ENCODE measurements at regions not wholly inside any gene's neighbourhood (a gene's known extent, or its start where the extent isn't known, plus 50 kb on each side); places are given as distances from the start of the nearest gene placed in this dataset.
"Not testable (repeated sequence)": the region's sequence is repeated elsewhere in the genome, so short reads cannot be mapped to it uniquely, and the experiment has no call there.

- no peak overlapping the region for H3K27ac Mint-ChIP-seq
- H3K4me3 Mint-ChIP-seq (ENCODE audit: low read depth) = no peak overlapping the region
- H3K27me3 Mint-ChIP-seq (ENCODE audit: low read depth) = no peaks in the 10 kb centered on the region
These were observed 135.7 kb upstream of the ZC3H12A start for GRCh38 chr1:37338658-37339057.

GRCh38 chr1:37342736-37343135 is 131.6 kb upstream of the ZC3H12A start:
- intact Hi-C loops (cut with micrococcal nuclease) = no loop called here
- Mint-ChIP-seq H3K27ac (no peak overlapping the region), H3K27me3 (ENCODE audit: low read depth) (no peaks in the 10 kb centered on the region), H3K36me3 (ENCODE audit: low read depth) (no peaks in the 10 kb centered on the region), H3K9me3 (no peaks in the 10 kb centered on the region), H3K4me1 (ENCODE audit: low read depth) (no peaks in the 10 kb centered on the region), H3K4me3 (ENCODE audit: low read depth) (no peak overlapping the region)
- DNase-seq (ENCODE audit: low spot score) = no peak

More at GRCh38 chr1:37338658-37339057, 135.7 kb upstream of the ZC3H12A start:
- H3K4me1 Mint-ChIP-seq (ENCODE audit: low read depth) = no peaks in the 10 kb centered on the region
- no peak for DNase-seq (ENCODE audit: low spot score)
- no peaks in the 10 kb centered on the region for H3K36me3 Mint-ChIP-seq (ENCODE audit: low read depth)
- intact Hi-C loops (cut with micrococcal nuclease) = no loop called here
- H3K9me3 Mint-ChIP-seq = no peaks in the 10 kb centered on the region

- Mint-ChIP-seq H3K27ac (no peak overlapping the region), H3K9me3 (no peaks in the 10 kb centered on the region), H3K36me3 (ENCODE audit: low read depth) (no peaks in the 10 kb centered on the region), H3K4me3 (ENCODE audit: low read depth) (no peak overlapping the region), H3K4me1 (ENCODE audit: low read depth) (no peaks in the 10 kb centered on the region), H3K27me3 (ENCODE audit: low read depth) (no peaks in the 10 kb centered on the region)
- intact Hi-C loops (cut with micrococcal nuclease) = no loop called here
- no peak for DNase-seq (ENCODE audit: low spot score)
These were observed 127.2 kb upstream of the ZC3H12A start for GRCh38 chr1:37347104-37347649.

GRCh38 chr1:37353871-37354270 is 120.5 kb upstream of the ZC3H12A start:
- H3K36me3 Mint-ChIP-seq (ENCODE audit: low read depth) = no peaks in the 10 kb centered on the region
- H3K4me3 Mint-ChIP-seq (ENCODE audit: low read depth) = no peak overlapping the region
- intact Hi-C loops (cut with micrococcal nuclease) = no loop called here
- no peak overlapping the region for H3K27ac Mint-ChIP-seq
- peaks cover 5% of the 10 kb centered on the region for H3K27me3 Mint-ChIP-seq (ENCODE audit: low read depth)
- H3K9me3 Mint-ChIP-seq = no peaks in the 10 kb centered on the region
- DNase-seq (ENCODE audit: low spot score) = no peak
- H3K4me1 Mint-ChIP-seq (ENCODE audit: low read depth) = no peaks in the 10 kb centered on the region

GRCh38 chr1:37354876-37355650 is 119.3 kb upstream of the ZC3H12A start:
- Mint-ChIP-seq H3K9me3 (no peaks in the 10 kb centered on the region), H3K27ac (no peak overlapping the region), H3K4me1 (ENCODE audit: low read depth) (no peaks in the 10 kb centered on the region), H3K27me3 (ENCODE audit: low read depth) (peaks cover 5% of the 10 kb centered on the region), H3K4me3 (ENCODE audit: low read depth) (no peak overlapping the region), H3K36me3 (ENCODE audit: low read depth) (no peaks in the 10 kb centered on the region)
- no peak for DNase-seq (ENCODE audit: low spot score)
- intact Hi-C loops (cut with micrococcal nuclease) = no loop called here

- H3K36me3 Mint-ChIP-seq (ENCODE audit: low read depth) = no peaks in the 10 kb centered on the region
- no peaks in the 10 kb centered on the region for H3K9me3 Mint-ChIP-seq
- no peak overlapping the region for H3K27ac Mint-ChIP-seq
- no peak for DNase-seq (ENCODE audit: low spot score)
- H3K27me3 Mint-ChIP-seq (ENCODE audit: low read depth) = peaks cover 7% of the 10 kb centered on the region
- no peaks in the 10 kb centered on the region for H3K4me1 Mint-ChIP-seq (ENCODE audit: low read depth)
- intact Hi-C loops (cut with micrococcal nuclease) = no loop called here
- H3K4me3 Mint-ChIP-seq (ENCODE audit: low read depth) = no peak overlapping the region
These were observed 115.4 kb upstream of the ZC3H12A start for GRCh38 chr1:37358992-37359391.

- intact Hi-C loops (cut with micrococcal nuclease) = no loop called here
- H3K27me3 Mint-ChIP-seq (ENCODE audit: low read depth) = peaks cover 7% of the 10 kb centered on the region
- no peak overlapping the region for H3K4me3 Mint-ChIP-seq (ENCODE audit: low read depth)
- H3K4me1 Mint-ChIP-seq (ENCODE audit: low read depth) = no peaks in the 10 kb centered on the region
- no peak overlapping the region for H3K27ac Mint-ChIP-seq
- H3K36me3 Mint-ChIP-seq (ENCODE audit: low read depth) = no peaks in the 10 kb centered on the region
- no peaks in the 10 kb centered on the region for H3K9me3 Mint-ChIP-seq
- no peak for DNase-seq (ENCODE audit: low spot score)
These were observed 114.4 kb upstream of the ZC3H12A start for GRCh38 chr1:37360011-37360410.

- Mint-ChIP-seq H3K27me3 (ENCODE audit: low read depth) (peaks cover 4% of the 10 kb centered on the region), H3K9me3 (no peaks in the 10 kb centered on the region), H3K36me3 (ENCODE audit: low read depth) (no peaks in the 10 kb centered on the region), H3K4me3 (ENCODE audit: low read depth) (no peak overlapping the region), H3K27ac (no peak overlapping the region), H3K4me1 (ENCODE audit: low read depth) (no peaks in the 10 kb centered on the region)
- intact Hi-C loops (cut with micrococcal nuclease) = no loop called here
- no peak for DNase-seq (ENCODE audit: low spot score)
These were observed 111.6 kb upstream of the ZC3H12A start for GRCh38 chr1:37362594-37363385.

GRCh38 chr1:37363535-37363934 is 110.8 kb upstream of the ZC3H12A start:
- Mint-ChIP-seq H3K9me3 (no peaks in the 10 kb centered on the region), H3K4me1 (ENCODE audit: low read depth) (no peaks in the 10 kb centered on the region), H3K36me3 (ENCODE audit: low read depth) (no peaks in the 10 kb centered on the region), H3K4me3 (ENCODE audit: low read depth) (no peak overlapping the region), H3K27ac (no peak overlapping the region), H3K27me3 (ENCODE audit: low read depth) (peaks cover 4% of the 10 kb centered on the region)
- DNase-seq (ENCODE audit: low spot score) = no peak
- intact Hi-C loops (cut with micrococcal nuclease) = no loop called here

- H3K27me3 Mint-ChIP-seq (ENCODE audit: low read depth); intact Hi-C loops (cut with micrococcal nuclease); H3K27ac Mint-ChIP-seq; H3K4me3 Mint-ChIP-seq (ENCODE audit: low read depth); H3K9me3 Mint-ChIP-seq; DNase-seq (ENCODE audit: low spot score); H3K4me1 Mint-ChIP-seq (ENCODE audit: low read depth); H3K36me3 Mint-ChIP-seq (ENCODE audit: low read depth): not testable (repeated sequence)
These were observed 105.6 kb upstream of the ZC3H12A start for GRCh38 chr1:37368665-37369315.

GRCh38 chr1:37372302-37372701 is 102.1 kb upstream of the ZC3H12A start:
- Mint-ChIP-seq H3K36me3 (ENCODE audit: low read depth) (no peaks in the 10 kb centered on the region), H3K4me3 (ENCODE audit: low read depth) (no peak overlapping the region), H3K27me3 (ENCODE audit: low read depth) (no peaks in the 10 kb centered on the region), H3K4me1 (ENCODE audit: low read depth) (no peaks in the 10 kb centered on the region), H3K27ac (no peak overlapping the region), H3K9me3 (no peaks in the 10 kb centered on the region)
- intact Hi-C loops (cut with micrococcal nuclease) = no loop called here
- DNase-seq (ENCODE audit: low spot score) = no peak

- intact Hi-C loops (cut with micrococcal nuclease) = no loop called here
- no peak for DNase-seq (ENCODE audit: low spot score)
- Mint-ChIP-seq H3K27ac (no peak overlapping the region), H3K27me3 (ENCODE audit: low read depth) (peaks cover 3% of the 10 kb centered on the region), H3K9me3 (no peaks in the 10 kb centered on the region), H3K36me3 (ENCODE audit: low read depth) (no peaks in the 10 kb centered on the region), H3K4me3 (ENCODE audit: low read depth) (no peak overlapping the region), H3K4me1 (ENCODE audit: low read depth) (no peaks in the 10 kb centered on the region)
These were observed 101.7 kb upstream of the ZC3H12A start for GRCh38 chr1:37372711-37373110.

GRCh38 chr1:37373413-37373812 is 101.0 kb upstream of the ZC3H12A start:
- Mint-ChIP-seq H3K27ac (no peak overlapping the region), H3K9me3 (no peaks in the 10 kb centered on the region), H3K27me3 (ENCODE audit: low read depth) (peaks cover 9% of the 10 kb centered on the region), H3K4me3 (ENCODE audit: low read depth) (no peak overlapping the region), H3K36me3 (ENCODE audit: low read depth) (no peaks in the 10 kb centered on the region), H3K4me1 (ENCODE audit: low read depth) (no peaks in the 10 kb centered on the region)
- DNase-seq (ENCODE audit: low spot score) = no peak
- intact Hi-C loops (cut with micrococcal nuclease) = no loop called here

All from activated T-helper 2 cell treated with anti-CD3 and anti-CD28 coated beads, Interferon-gamma antibody, Interleukin-2, Interleukin-4, amounts not matched to agents 10 μg/mL and 5 μg/mL and 100 μg/mL, durations not matched to agents 14 hours and 24 hours and 36 hours (primary cell).